ENCODE measurements at regions not wholly inside any gene's neighbourhood (a gene's known extent, or its start where the extent isn't known, plus 50 kb on each side); places are given as distances from the start of the nearest gene placed in this dataset.

- TF ChIP-seq CTCF (IDR thresholded peaks at IDR 0.05) (no peak), POLR2A (IDR thresholded peaks at IDR 0.05) (no peak), POLR2AphosphoS5 (IDR thresholded peaks at IDR 0.05) (no peak)
Observed at GRCh38 chr13:83538636-83539035, 343.6 kb downstream of the SLITRK1 start.
